CD4-positive, alpha-beta T cell treated with Interleukin-10 for 1 hour (primary cell): ENCODE measurements at regions not wholly inside any gene's neighbourhood (a gene's known extent, or its start where the extent isn't known, plus 50 kb on each side); places are given as distances from the start of the nearest gene placed in this dataset.
A peak's percentile ranks its signal among the peaks of the same experiment; 100 is the strongest.
"Not testable (repeated sequence)": the region's sequence is repeated elsewhere in the genome, so short reads cannot be mapped to it uniquely, and the experiment has no call there.

ENCODE experiments used
- DNase-seq: peaks from one replicate; pipeline ENCODE4 v3.0.0-alpha.2; 2020

- DNase-seq: no peak
These were observed 87.1 kb upstream of the KCNA1 start for GRCh38 chr12:4822572-4822971.

- DNase-seq: no peak
These were observed 85.3 kb upstream of the KCNA1 start for GRCh38 chr12:4824380-4824779.

DNA sequence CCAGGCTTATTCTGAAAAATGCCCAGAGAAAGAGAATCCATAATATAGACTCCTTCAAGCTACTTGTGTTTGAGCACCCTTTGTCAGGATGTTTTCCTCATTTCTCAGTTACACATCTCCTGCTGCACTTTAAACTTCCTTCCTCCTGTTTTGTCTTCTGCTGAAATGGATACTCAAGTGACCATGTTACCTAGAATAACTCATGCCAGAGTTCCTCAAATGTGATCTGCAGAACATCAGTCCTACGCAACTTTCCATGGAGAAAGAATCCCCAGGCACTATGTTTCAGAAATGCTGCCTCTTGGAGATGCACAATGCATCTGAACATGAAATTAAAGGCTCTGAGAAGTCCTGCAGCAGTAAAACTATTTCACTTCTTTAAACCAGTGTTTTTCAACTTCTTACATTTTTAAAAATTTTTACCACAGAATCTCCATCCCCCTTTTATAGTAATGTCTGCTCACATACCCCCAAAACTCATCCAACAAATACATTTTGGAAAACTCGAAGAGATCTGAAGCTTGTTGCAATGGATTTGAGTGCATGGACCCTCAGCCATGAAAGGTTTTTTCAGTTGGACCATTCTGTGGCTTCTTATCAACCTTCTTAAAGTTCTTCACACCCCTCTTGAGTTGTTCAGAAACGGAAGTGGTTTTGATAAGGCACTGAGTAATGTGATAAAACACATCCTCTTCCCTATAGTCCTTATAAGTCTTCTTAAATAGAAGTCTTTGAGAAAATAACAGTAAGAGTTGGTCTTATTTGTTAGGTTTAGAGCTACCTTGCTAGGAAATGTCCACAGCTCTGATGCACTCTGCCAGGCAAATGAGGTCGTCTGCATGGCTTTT lies 84.5 kb upstream of the KCNA1 start:
- DNase-seq: peak; percentile 37

- no peak for DNase-seq
These were observed 82.8 kb upstream of the KCNA1 start for GRCh38 chr12:4826909-4827308.

- DNase-seq: no peak
These were observed 81.5 kb upstream of the KCNA1 start for GRCh38 chr12:4828176-4828575.

- peak; percentile 58 for DNase-seq
These were observed 80.4 kb upstream of the KCNA1 start for GRCh38 chr12:4829161-4829792.

DNA sequence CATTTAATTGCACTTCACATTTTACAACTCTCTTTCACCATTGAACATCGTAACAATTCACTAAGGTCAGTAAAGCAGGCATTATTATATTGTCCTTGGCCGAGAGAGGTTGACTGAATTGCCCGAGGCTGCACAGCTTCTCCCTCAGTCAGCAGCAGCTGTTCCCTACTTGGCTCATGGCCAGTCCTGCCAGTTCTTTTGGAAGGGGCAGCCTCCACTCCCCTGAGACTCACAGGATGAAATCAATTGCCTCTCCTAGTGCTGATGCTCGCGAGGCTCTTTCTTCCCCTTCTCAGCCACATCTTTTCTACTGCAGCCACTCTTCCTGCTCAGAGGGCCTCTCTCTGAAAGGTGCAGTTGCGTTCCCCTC lies 79.9 kb upstream of the KCNA1 start:
- DNase-seq: no peak

DNA sequence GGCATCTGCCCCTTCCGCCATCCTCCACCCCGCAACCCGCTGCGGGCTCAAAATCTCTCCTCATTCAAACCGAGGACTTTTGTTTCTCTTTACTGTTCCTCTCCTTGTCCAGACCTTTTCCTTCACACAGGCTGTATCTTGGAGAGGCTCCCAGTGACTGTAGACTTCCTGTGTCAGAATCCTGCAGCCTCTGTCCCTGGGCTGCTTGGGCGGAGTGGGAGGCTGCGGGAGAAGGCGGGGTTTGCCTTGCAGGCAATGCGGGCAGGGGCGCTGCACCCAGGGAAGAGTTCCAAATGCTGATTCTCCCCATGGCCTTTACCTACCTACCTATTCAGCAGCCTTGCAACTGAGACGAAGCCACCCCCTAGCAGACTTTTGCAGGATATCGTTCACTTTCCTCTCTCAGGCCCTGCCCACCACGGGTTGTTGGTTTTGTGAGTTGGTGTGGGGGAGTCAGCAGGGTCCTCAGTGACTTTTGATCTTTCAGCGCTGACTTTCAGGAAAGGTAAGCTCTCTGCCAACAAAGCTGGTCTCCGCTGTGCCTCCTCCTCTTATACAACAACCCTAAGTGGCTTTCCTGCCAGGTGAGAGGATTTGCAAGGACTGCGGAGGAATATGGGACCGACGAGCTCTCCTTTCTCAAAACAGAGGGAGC lies 79.0 kb upstream of the KCNA1 start:
- DNase-seq: no peak

DNA sequence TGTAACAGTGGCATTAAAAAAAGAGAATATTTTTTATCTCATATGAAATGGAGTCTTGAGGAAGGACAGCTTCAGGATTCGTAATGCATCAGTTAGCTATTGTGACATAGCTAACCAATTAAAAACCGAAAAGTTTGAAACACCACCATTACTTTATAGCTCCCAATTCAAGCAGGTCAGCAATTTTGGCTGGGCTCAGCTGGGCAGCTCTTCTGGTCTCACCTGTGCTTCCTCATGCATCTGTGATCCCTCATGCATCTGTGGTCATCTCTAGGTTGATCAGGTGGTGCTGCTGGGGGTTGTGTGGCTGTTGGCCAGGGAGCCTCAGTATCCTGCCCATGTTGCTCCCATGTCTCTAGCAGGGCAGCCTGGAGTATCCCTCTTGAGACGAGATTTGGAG lies 76.7 kb upstream of the KCNA1 start:
- DNase-seq: no peak

DNA sequence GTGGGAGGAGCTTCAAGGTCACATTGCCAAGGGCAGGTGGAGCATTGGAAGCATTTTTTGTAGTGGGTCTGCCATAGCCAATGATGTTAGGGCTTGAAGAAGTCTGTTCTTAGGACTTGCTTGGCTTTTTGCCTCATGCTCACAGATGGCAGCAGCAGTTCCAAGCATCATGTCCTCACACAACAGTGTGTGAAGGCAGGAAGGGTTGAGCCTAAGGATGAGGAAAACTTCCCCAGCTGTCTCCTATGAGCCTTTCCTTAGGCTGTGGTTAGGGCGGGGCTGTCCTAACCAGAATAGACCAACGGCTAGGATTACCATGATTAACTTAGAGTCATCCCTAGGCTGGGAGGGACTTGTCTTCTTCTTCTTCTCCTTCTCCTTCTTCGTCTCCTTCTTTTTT lies 76.2 kb upstream of the KCNA1 start:
- no peak for DNase-seq

DNA sequence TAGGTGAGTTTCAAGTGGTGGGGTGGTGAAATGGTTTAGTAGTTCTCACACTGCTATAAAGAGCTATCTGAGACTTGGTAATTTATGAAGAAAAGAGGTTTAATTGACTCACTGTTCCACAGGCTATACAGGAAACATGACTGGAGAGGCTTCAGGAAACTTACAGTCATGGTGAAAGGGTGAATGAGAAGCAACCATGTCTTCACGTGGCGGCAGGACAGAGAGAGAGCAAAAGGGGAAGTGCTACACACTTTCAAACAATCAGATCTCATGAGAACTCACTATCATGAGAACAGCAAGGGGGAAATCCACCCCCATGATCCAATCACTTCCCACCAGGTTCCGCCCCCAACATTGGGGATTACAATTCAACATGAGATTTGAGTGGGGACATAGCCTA lies 67.3 kb upstream of the KCNA1 start:
- DNase-seq: not testable (repeated sequence)

GRCh38 chr12:4843907-4844306 lies 65.8 kb upstream of the KCNA1 start:
- DNase-seq: no peak

GRCh38 chr12:4847713-4848112 lies 62.0 kb upstream of the KCNA1 start:
- no peak for DNase-seq

DNA sequence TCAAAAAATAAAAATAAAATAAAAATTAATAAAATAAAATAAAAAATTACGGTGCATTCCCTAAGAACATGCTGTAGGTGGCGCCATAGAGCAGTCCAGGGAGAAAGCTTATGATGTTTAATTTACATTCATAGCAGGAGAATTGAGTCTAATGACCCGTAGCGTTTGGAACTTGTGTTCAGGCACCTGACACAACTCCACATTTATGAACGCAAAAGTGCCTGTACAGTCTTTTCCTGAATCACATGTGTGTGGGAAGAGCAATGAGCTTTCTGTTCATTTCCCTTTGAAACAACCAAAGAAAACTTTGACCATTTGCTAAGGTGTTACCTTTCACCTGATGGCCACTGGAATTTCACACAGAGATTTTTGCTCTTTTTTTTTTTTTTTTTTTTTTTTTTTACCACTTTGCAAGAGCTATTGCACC lies 60.6 kb upstream of the KCNA1 start:
- peak; percentile 29 for DNase-seq

DNA sequence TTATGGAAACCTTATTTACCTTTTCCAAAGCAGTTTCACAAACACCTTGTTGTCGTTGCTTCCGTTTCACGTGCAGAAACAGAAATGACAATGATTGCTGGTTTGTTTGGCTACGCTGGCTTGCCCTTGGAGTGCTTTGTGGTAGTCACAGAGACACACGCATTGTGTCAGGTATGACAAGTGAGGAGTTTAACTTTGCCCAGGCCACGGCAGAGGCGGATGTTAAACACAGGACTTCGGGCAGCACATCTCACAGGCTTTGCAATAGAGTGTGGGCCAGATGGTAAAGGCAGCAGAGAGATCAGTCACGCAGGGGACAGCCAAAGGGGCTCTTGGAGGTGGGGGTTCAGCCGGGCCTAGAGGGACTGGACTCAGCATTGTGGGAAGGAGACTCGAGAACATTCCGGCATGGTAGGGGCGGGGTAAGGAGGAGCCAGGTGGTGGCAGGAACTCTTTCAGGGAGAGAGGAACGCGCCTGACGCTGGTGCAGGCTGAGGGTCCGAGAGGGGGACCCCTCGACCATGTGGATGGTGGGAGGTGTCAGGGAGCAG lies 59.8 kb upstream of the KCNA1 start:
- no peak for DNase-seq

DNA sequence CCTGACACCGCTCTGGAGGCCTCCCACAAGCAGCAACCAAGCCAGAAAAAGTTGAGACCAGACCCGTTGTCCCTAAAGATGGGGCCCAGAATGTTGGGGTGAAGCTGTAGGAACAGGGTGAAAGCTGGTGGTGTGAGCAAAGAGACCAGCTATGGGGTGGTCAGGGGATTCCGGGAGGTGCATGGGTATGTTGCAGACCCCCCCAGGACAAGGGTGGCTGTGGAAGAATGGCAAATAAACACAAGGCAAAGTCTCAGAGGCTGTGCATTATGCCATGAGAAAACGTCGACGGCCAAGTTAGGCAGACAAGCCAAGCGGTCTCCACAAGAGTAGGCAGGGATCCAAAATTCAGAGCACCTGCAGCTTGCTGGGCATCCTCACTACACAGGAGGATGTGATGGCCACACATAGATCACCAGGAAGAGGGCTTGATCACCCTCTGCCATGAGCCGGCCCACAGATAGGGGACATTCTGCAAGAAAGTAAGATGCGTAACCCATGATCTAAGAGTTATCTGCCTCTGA lies 58.8 kb upstream of the KCNA1 start:
- no peak for DNase-seq

DNA sequence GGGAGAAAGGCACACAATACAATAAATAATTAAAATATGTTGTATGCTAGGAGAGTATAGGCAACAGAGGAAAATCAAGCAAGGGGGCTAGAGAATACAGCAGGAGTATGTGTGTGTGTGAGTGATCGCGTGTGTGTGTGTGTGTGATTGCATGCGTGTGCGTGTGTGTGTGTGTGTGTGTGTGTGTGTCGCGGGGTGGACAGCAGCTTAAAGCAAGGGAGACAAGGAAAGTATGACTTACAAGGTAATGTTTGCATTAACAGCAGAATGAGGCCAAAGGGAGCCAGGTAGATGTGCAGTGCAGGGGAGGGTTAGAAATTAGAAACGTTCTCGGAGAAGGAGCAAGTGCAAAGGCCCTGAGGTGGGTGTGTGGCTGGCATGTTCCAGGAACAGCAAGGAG lies 57.4 kb upstream of the KCNA1 start:
- DNase-seq: no peak

DNA sequence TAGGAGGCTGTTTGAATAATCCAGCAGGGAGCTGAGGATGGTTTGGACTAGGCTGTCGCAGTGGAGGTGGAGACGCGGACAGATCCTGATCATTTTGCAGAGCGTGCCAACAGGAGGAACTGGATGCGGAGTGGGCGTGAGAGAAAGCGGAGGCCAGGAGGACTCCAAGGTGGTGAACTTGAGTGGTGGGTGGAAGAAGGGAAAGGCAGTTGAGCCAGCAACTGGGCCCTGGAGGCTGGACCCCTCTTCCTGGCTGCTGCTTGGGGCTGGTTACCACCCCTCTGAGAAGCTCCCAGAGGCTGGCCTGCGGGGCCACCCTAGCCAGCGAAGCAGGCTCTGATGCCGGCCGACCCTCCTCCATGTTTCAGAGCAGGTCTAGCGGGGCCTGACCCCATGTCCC lies 56.8 kb upstream of the KCNA1 start:
- DNase-seq: no peak

GRCh38 chr12:4855121-4855924 lies 54.4 kb upstream of the KCNA1 start:
- DNase-seq: peak; percentile 72

- no peak for DNase-seq
These were observed 53.1 kb upstream of the KCNA1 start for GRCh38 chr12:4856596-4856995.

DNA sequence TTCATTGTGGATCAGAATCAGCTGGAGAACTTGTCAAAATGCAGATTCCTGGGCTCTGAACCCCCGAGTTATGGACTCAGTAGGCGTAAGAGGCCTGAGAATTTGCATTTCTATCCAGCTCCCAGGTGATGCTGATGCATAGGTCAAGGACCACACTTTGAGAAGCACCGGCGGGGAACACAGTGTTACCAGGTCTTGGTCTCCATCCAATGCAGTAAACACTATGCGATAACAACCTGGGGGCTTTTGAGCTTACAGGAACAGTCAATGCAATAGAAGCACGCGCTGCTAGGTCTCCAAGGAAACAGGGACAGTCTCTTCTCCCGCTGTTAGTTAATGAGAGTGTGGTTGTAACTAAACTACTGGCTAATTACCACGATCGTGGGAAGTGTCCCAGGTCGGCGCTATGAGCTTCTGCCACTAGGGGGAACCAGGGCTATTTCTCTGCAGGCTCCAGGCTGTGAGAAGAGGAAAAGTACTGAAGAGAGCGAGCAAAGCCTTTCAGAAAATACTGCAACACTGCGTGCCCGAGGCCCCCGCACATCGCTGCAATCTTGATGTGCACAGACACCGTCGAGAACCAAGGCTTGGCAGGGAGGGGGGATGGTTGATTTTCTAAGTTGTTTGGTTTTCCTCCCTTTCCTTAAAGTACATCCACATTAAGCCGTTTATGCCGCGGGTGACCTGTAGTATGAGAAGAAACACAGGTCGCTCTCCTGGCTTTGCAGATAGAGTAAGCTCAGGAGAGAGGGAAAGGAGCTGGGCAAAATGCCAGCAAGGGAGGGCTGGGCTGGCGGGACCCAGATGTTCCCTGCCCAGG lies 52.0 kb upstream of the KCNA1 start:
- peak; percentile 67 for DNase-seq

DNA sequence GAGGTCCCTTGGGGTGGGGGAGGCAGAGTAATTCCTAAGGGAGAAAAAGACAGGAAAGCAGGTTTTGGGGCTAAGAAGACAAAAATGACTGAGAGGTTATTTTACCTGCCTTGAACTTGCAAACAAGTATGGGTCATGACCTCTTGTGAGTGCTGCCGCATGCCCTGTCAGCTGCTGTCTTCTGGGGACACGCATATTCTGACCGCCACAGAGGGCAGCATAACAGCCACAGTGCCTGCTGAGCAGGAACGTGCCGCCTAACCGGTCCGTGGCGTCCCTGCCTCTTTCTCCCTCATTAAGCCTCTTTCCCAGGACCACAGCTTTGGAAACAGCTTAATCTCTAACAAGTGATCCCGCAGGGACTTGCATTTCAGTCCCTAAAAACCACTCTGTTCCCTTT lies 51.3 kb upstream of the KCNA1 start:
- no peak for DNase-seq
